ENCODE measurements at regions not wholly inside any gene's neighbourhood (a gene's known extent, or its start where the extent isn't known, plus 50 kb on each side); places are given as distances from the start of the nearest gene placed in this dataset.

GRCh38 chr16:88301886-88302285 is 80.9 kb upstream of the ZNF469 start:
- Histone ChIP-seq H3K4me1 (replicated peaks in 1 of 4; ENCODE audit: control insufficient read depth in 3 of 4, insufficient read depth in 4 of 4, low read length in 3 of 4) (no peaks in the 10 kb centered on the region; a peak in 1 of 7 replicates), H3K9me3 (ENCODE audit: insufficient read depth in 2 of 2, low read depth in 1 of 2, low read length in 1 of 2) (peaks cover 6 to 7% of the 10 kb centered on the region in 2 experiments; a peak in 2 of 4 replicates), H3K4me2 (ENCODE audit: insufficient read depth in 1 of 2, low read depth in 2 of 2, low read length in 2 of 2) (no peak overlapping the region), H3K9ac (replicated peaks in 1 of 4; ENCODE audit: extremely low read depth in 1 of 4, low read depth in 3 of 4, low read length in 3 of 4) (no peak overlapping the region), H3K14ac (ENCODE audit: insufficient read length) (no peak overlapping the region), H3K4me3 (ENCODE audit: extremely low read depth in 1 of 4, insufficient read depth in 2 of 4, low read depth in 3 of 4, low read length in 4 of 4) (no peak overlapping the region), H3K27me3 (replicated peaks in 1 of 4; ENCODE audit: control insufficient read depth in 3 of 4, extremely low read depth in 1 of 4, insufficient read depth in 3 of 4, low read length in 3 of 4) (no peaks in the 10 kb centered on the region), H3K36me3 (ENCODE audit: control insufficient read depth in 2 of 4, insufficient read depth in 4 of 4, low read length in 3 of 4) (no peaks in the 10 kb centered on the region; a peak in 1 of 8 replicates), H4K91ac (replicated peaks; ENCODE audit: insufficient read length, low read length) (no peak overlapping the region), H4K8ac (ENCODE audit: extremely low read depth, insufficient read depth, low read length) (no peak overlapping the region), H3K4ac (replicated peaks; ENCODE audit: insufficient read length, low read depth, low read length) (no peak overlapping the region), H2BK12ac (ENCODE audit: low read depth, low read length) (no peak overlapping the region), H2BK120ac (replicated peaks; ENCODE audit: low read depth, low read length) (no peak overlapping the region), H2BK20ac (ENCODE audit: low read length) (no peak overlapping the region), H3K23me2 (ENCODE audit: low read depth, low read length) (no peaks in the 10 kb centered on the region), H3K27ac (ENCODE audit: low read depth, low read length) (no peak overlapping the region), H4K20me1 (replicated peaks in 1 of 2; ENCODE audit: control insufficient read depth in 1 of 2, insufficient read depth in 2 of 2, low read length in 2 of 2) (peaks cover 0 to 5% of the 10 kb centered on the region in 2 experiments), H2BK5ac (ENCODE audit: low read depth, low read length) (no peak overlapping the region), H3K23ac (ENCODE audit: insufficient read length) (no peak overlapping the region), H3K56ac (replicated peaks; ENCODE audit: insufficient read length, low read depth, low read length) (no peak overlapping the region), H2AFZ (ENCODE audit: low read length) (no peak overlapping the region), H3K79me1 (ENCODE audit: low read depth, low read length) (peaks cover 3% of the 10 kb centered on the region; the same call in 1 of the 2 replicates), H2AK5ac (ENCODE audit: low read depth, low read length) (no peak overlapping the region), H2BK15ac (ENCODE audit: low read length) (no peak overlapping the region), H3K79me2 (ENCODE audit: control insufficient read depth in 1 of 2, insufficient read depth in 2 of 2, low read length in 2 of 2) (no peaks in the 10 kb centered on the region), H4K5ac (ENCODE audit: insufficient read length, low read depth, low read length) (no peak overlapping the region), H3K18ac (ENCODE audit: extremely low read depth, low read length) (no peak overlapping the region)
- no peak for FAIRE-seq
- POLR2A ChIA-PET (ENCODE audit: partially characterized antibody) = no interaction called here
- TF ChIP-seq TAF7 (optimal IDR thresholded peaks at IDR 0.05; ENCODE audit: borderline replicate concordance, low read depth, low read length) (no peak), SIRT6 (IDR thresholded peaks at IDR 0.05; ENCODE audit: low read length) (no peak), RAD21 (IDR thresholded peaks at IDR 0.05 in 1 of 2, conservative IDR thresholded peaks at IDR 0.05 in 1 of 2; ENCODE audit: low read depth in 2 of 2, low read length in 2 of 2) (no peak), RFX5 (IDR thresholded peaks at IDR 0.05; ENCODE audit: borderline replicate concordance, low read depth, low read length) (no peak), MAFK (IDR thresholded peaks at IDR 0.05; ENCODE audit: low read depth, low read length) (no peak), GTF2F1 (IDR thresholded peaks at IDR 0.05; ENCODE audit: borderline replicate concordance, low read depth, low read length) (no peak), JUND (IDR thresholded peaks at IDR 0.05; ENCODE audit: low read length) (no peak), BRCA1 (IDR thresholded peaks at IDR 0.05; ENCODE audit: low read depth, low read length) (no peak)
- 85% methylated on average over 10 of the region's 12 CpGs; no CpG with 5 or more reads in 1 of the 2 experiments for WGBS, 2 experiments (ENCODE audit: extremely low coverage in 1 of 2, insufficient coverage in 1 of 2, insufficient read length in 1 of 2, insufficient replicate concordance in 2 of 2, low coverage in 1 of 2, low lambda C conversion rate in 2 of 2, missing lambda C conversion rate in 1 of 2)
- CTCF ChIA-PET (ENCODE audit: partially characterized antibody) = interaction anchor here (1.6 kb wide), 1 partner anchor 9 kb away, joined by 3 read pairs; no protein-coding TSS in a partner anchor
- no peak for DNase-seq (ENCODE audit: low read depth in 1 of 2, low spot score in 2 of 2)

All from H1 (cell line).